ENCODE measurements at regions not wholly inside any gene's neighbourhood (a gene's known extent, or its start where the extent isn't known, plus 50 kb on each side); places are given as distances from the start of the nearest gene placed in this dataset.

DNA sequence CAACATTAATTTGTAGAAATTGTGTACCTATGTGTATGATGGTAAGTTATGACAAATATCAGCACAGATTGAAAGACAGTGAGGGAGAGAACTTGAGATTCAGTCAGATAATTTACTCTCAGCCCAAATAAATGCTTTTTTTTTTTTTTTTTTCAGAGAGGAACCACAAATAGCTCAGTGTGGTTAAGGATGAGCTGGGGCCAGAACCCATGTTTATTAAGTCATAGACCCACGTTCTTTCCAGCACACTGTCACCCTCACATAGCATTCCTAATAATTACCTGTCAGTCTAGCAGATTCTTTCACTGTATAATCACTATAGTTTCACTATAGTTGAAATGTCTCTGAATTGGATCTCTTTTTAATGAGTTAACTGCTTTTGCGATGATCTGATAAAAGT is 246.1 kb downstream of the ZIC1 start:
- no peak for DNase-seq (ENCODE audit: low read depth)
- H3K4me3 ChIP-seq (ENCODE audit: low read length) = no peak overlapping the region
- TF ChIP-seq, protein P1, sequence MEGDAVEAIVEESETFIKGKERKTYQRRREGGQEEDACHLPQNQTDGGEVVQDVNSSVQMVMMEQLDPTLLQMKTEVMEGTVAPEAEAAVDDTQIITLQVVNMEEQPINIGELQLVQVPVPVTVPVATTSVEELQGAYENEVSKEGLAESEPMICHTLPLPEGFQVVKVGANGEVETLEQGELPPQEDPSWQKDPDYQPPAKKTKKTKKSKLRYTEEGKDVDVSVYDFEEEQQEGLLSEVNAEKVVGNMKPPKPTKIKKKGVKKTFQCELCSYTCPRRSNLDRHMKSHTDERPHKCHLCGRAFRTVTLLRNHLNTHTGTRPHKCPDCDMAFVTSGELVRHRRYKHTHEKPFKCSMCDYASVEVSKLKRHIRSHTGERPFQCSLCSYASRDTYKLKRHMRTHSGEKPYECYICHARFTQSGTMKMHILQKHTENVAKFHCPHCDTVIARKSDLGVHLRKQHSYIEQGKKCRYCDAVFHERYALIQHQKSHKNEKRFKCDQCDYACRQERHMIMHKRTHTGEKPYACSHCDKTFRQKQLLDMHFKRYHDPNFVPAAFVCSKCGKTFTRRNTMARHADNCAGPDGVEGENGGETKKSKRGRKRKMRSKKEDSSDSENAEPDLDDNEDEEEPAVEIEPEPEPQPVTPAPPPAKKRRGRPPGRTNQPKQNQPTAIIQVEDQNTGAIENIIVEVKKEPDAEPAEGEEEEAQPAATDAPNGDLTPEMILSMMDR (conservative IDR thresholded peaks at IDR 0.05; ENCODE audit: low read depth, low read length) = no peak

DNA sequence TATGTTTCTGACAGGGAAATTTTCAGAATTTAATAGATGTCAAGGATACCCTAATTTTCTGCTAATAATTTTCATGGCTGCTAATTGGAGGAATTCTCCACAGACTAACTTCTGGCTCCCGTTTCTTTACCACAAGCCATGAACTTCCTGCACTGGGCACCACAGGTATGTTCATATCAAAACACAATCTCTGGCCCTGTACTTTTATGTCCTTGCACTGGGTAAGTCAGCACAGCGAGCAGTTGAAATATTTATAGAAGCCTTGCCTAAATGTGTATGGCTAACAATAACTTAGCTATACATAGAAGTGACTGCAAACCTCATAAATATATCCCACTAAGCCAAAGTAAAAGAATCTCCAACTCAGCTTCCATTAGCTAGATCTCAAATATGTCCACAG is 246.9 kb downstream of the ZIC1 start:
- no peak overlapping the region for H3K4me3 ChIP-seq (ENCODE audit: low read length)
- peak; percentile 4 for DNase-seq (ENCODE audit: low read depth)
- TF ChIP-seq, protein P1 (conservative IDR thresholded peaks at IDR 0.05; ENCODE audit: low read depth, low read length) = no peak

DNA sequence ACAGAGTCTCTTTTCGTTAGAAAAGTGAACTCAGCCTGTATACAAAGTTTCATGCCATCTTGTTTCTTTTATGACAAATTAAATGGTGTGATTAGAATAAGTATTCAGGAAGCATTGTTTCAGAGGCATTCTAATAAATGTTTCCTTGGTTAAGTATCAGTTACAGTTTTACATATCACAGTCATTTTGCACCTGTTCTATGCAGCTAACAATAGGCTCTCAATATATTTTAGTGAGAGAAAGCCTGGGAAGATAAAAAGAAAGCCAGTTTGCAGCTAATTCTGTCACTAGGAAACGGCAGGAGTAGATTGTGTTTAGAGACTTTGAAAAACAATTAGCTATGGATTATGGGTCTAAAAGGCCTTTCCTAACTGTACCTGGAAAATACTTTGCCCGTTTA is 252.8 kb downstream of the ZIC1 start:
- TF ChIP-seq, protein P1 (conservative IDR thresholded peaks at IDR 0.05; ENCODE audit: low read depth, low read length) = no peak
- no peak overlapping the region for H3K4me3 ChIP-seq (ENCODE audit: low read length)
- DNase-seq (ENCODE audit: low read depth) = peak; percentile 37

DNA sequence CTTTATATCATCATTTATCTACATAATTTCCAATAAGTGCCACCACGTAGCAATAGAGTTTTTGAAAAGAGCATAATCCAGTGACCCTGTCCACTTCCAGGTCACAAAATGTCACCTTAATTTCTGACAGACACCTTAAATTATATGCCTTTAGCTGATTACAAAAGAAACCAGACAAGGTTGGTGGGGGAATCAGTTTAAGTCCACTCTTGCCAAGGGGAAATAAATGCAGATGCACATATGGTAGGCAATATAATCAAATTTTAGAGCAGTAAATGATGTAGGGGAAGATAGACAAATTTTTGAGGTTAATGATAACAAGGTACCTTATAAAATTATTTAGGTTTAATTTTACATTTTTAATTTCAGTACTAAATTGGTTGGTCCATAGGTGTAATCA is 253.5 kb downstream of the ZIC1 start:
- no peak overlapping the region for H3K4me3 ChIP-seq (ENCODE audit: low read length)
- TF ChIP-seq, protein P1 (conservative IDR thresholded peaks at IDR 0.05; ENCODE audit: low read depth, low read length) = no peak
- DNase-seq (ENCODE audit: low read depth) = no peak

DNA sequence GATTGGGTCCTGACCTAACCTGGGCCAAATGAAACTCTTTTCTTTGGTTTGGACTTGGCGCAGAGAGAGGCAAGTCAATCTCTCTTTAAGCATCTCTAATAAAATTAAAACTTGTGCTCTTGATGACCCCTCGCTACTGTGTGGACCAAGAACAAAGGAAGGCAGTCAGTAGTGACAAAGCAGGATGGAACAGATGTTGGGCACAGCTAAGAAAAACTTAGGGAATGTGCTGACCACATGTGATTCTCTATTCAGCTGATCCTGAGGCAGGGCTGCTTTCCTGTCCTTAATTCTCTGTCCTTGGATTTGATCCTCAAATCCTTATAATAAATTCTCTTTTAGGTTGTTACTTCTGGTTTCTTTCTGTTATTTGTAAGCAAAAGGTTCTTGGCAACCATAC is 259.9 kb downstream of the ZIC1 start:
- no peak overlapping the region for H3K4me3 ChIP-seq (ENCODE audit: low read length)
- TF ChIP-seq, protein P1 (conservative IDR thresholded peaks at IDR 0.05; ENCODE audit: low read depth, low read length) = no peak
- DNase-seq (ENCODE audit: low read depth) = no peak

DNA sequence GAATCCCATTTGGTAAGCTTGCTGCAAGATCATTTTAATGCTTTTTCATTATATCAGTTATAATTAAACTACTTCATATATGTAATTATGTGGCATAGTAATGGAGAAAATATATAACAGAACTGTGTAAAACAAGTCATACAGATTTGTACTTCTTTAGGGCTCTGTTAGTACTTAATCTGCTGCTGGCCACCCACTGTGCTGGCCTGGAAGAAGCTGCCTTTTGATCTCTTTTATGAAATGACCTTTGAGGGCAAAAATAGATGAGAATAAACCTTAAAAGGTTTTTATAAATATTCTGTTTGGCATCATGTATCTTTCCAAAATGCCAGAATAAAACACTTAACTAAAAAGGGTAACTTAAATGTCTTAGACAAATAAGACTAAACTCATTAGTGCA is 262.9 kb downstream of the ZIC1 start:
- DNase-seq (ENCODE audit: low read depth) = no peak
- TF ChIP-seq, protein P1 (conservative IDR thresholded peaks at IDR 0.05; ENCODE audit: low read depth, low read length) = no peak
- no peak overlapping the region for H3K4me3 ChIP-seq (ENCODE audit: low read length)

DNA sequence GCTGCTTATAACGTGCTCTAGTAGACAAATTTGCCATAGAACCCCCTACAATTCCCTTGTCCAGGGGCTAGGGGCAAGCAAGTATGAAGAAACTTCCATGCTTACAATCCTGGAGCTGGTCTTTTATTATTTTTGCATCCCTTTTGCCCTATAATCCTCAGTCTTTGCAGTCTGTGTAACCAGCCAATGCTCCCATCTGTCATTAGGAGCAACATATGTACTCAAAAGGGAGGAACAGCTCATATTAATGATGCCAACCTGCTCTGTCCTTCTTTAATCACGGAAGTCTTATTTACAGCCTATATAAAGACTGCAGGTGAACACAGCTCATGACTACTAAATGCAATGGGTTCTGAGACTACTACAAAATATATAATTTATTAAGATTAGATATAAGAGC is 263.3 kb downstream of the ZIC1 start:
- no peak for DNase-seq (ENCODE audit: low read depth)
- H3K4me3 ChIP-seq (ENCODE audit: low read length) = no peak overlapping the region
- TF ChIP-seq, protein P1 (conservative IDR thresholded peaks at IDR 0.05; ENCODE audit: low read depth, low read length) = no peak
